ENCODE measurements at regions not wholly inside any gene's neighbourhood (a gene's known extent, or its start where the extent isn't known, plus 50 kb on each side); places are given as distances from the start of the nearest gene placed in this dataset.

DNA sequence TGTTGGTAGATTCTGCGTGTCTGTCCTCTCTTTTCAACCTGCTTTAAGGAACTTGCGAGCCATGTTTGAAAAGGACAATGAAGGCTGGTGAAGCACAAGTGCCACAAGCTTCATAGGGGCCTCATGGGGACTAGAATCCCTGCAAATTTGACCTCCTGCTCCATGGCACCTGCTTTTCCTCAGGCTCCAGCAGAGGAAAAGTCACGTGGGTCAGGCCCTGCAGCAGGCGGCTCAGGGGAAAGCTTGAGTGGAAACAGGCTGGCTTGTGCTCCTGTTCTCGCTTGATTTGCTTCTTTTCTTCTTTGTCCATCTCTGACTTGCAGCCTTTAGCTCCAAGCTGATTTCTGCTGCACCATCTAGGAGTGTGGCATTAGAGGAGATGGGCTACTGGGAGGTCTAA is 187.6 kb upstream of the MAST4 start:
- H3K4me1 Mint-ChIP-seq, result no peaks in the 10 kb centered on the region
- peaks cover 4% of the 10 kb centered on the region for H3K27me3 Mint-ChIP-seq
- no peaks in the 10 kb centered on the region for H3K36me3 Mint-ChIP-seq

DNA sequence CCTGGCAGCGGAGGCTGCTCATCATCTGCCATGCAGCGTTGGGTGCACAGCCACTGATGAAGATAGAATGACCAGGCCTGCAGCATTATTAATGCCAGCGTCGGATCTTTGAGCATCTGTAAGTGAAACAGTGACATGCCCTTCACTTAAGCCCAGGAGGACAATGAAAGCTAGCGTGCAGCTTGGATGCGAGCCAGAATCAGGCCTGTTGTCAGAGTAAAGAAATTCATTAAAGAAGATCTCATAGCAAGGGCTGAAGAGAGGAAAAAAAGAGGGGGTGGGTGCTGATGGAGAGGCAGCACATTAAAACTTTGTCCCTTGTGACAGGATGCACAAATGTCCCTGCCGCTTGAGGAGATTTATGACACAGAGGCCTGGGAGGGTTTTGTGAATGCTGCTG is 186.1 kb upstream of the MAST4 start:
- Mint-ChIP-seq H3K36me3 (no peaks in the 10 kb centered on the region), H3K27me3 (peaks cover 4% of the 10 kb centered on the region), H3K4me3 (no peak overlapping the region), H3K4me1 (no peaks in the 10 kb centered on the region), H3K27ac (no peak overlapping the region), H3K9me3 (no peaks in the 10 kb centered on the region)

More for the DNA sequence above, 187.6 kb upstream of the MAST4 start:
- Mint-ChIP-seq H3K9me3 (no peaks in the 10 kb centered on the region), H3K27ac (no peak overlapping the region), H3K4me3 (no peak overlapping the region)

- Mint-ChIP-seq H3K4me3 (no peak overlapping the region), H3K36me3 (no peaks in the 10 kb centered on the region), H3K27ac (no peak overlapping the region), H3K27me3 (peaks cover 2% of the 10 kb centered on the region), H3K4me1 (no peaks in the 10 kb centered on the region), H3K9me3 (no peaks in the 10 kb centered on the region)
Observed at GRCh38 chr5:66411701-66412100, 184.5 kb upstream of the MAST4 start.

- no peaks in the 10 kb centered on the region for H3K4me1 Mint-ChIP-seq
- H3K9me3 Mint-ChIP-seq, result no peaks in the 10 kb centered on the region
- H3K4me3 Mint-ChIP-seq, result no peak overlapping the region
- H3K27me3 Mint-ChIP-seq, result no peaks in the 10 kb centered on the region
- no peak overlapping the region for H3K27ac Mint-ChIP-seq
- H3K36me3 Mint-ChIP-seq, result no peaks in the 10 kb centered on the region
Observed at GRCh38 chr5:66413931-66414330, 182.3 kb upstream of the MAST4 start.

DNA sequence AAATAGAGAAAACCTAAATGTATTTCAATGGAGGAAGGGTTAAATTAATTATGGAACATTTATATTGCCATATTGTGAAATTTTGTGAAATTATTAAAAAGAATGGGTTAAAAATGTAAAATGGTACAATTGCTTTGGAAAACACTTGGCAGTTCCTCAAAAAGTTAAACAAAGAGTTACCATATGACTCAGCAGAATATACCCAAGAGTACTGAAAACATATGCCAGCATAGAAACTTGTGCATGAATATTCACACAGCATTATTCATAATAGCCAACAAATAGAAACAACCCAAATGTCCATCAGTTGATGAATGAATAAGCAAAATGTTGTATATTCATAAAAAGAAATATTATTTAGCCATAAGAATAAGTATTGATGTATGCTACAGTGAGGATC is 181.0 kb upstream of the MAST4 start:
- H3K4me3 Mint-ChIP-seq, result no peak overlapping the region
- no peaks in the 10 kb centered on the region for H3K4me1 Mint-ChIP-seq
- H3K27ac Mint-ChIP-seq, result no peak overlapping the region

DNA sequence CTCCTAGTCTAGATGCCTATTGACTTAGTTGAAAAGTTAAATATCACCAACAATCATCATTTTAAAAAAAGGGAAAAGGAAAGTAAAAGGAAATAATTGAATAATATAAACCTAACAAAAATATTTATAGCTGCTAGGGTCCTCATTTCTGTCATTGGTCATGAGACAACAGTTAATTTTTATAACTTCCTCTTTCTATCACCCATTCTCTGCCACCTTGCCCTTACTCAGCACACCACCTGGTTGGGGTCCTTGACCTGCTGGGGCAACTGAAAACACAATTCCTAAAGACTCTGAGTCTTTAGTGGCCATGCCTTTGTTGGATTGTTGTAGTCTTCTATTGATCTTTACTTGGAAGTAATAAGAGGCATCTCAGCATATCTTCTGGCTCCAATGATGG is 179.5 kb upstream of the MAST4 start:
- Mint-ChIP-seq H3K4me3 (no peak overlapping the region), H3K9me3 (no peaks in the 10 kb centered on the region), H3K27me3 (peaks cover 7% of the 10 kb centered on the region), H3K27ac (no peak overlapping the region), H3K36me3 (no peaks in the 10 kb centered on the region), H3K4me1 (no peaks in the 10 kb centered on the region)

More for the DNA sequence above, 181.0 kb upstream of the MAST4 start:
- no peaks in the 10 kb centered on the region for H3K9me3 Mint-ChIP-seq
- no peaks in the 10 kb centered on the region for H3K36me3 Mint-ChIP-seq
- no peaks in the 10 kb centered on the region for H3K27me3 Mint-ChIP-seq

- H3K27me3 Mint-ChIP-seq, result peaks cover 8% of the 10 kb centered on the region
- H3K27ac Mint-ChIP-seq, result no peak overlapping the region
- H3K4me1 Mint-ChIP-seq, result no peaks in the 10 kb centered on the region
- no peaks in the 10 kb centered on the region for H3K36me3 Mint-ChIP-seq
- peaks cover 4% of the 10 kb centered on the region for H3K9me3 Mint-ChIP-seq
- no peak overlapping the region for H3K4me3 Mint-ChIP-seq
Observed at GRCh38 chr5:66417781-66418180, 178.4 kb upstream of the MAST4 start.

GRCh38 chr5:66423484-66423883 is 172.7 kb upstream of the MAST4 start:
- Mint-ChIP-seq H3K27me3 (peaks cover 8% of the 10 kb centered on the region), H3K4me1 (no peaks in the 10 kb centered on the region), H3K4me3 (no peak overlapping the region), H3K27ac (no peak overlapping the region), H3K36me3 (no peaks in the 10 kb centered on the region), H3K9me3 (peaks cover 11% of the 10 kb centered on the region)

DNA sequence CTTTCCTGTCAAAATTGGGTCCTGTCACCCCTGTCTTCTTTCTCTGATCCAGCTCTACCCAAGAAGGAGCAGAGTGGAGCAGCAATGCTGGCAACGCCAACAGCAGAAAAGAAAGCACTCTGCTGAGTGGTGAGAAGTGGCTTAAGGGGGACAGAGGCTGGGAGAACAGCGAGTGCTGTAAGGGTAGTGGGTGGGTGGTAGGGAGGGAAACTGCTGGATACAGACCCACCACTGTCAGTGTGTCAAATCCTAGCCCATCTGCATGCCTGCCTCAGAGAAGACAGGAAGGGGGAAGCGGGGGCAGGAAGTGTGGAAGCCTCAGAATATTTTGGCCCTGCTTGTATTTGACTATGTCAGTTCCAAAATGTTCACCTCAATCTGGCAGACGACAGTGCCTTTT is 170.4 kb upstream of the MAST4 start:
- Mint-ChIP-seq H3K4me3 (no peak overlapping the region), H3K36me3 (no peaks in the 10 kb centered on the region), H3K4me1 (no peaks in the 10 kb centered on the region), H3K27me3 (peaks cover 15% of the 10 kb centered on the region), H3K27ac (no peak overlapping the region), H3K9me3 (peaks cover 11% of the 10 kb centered on the region)

GRCh38 chr5:66426259-66427138 is 169.7 kb upstream of the MAST4 start:
- Mint-ChIP-seq H3K4me1 (no peaks in the 10 kb centered on the region), H3K27me3 (peaks cover 12% of the 10 kb centered on the region), H3K27ac (no peak overlapping the region), H3K4me3 (no peak overlapping the region), H3K9me3 (peaks cover 11% of the 10 kb centered on the region), H3K36me3 (no peaks in the 10 kb centered on the region)

GRCh38 chr5:66427139-66427442 is 169.1 kb upstream of the MAST4 start:
- no peak overlapping the region for H3K27ac Mint-ChIP-seq
- H3K4me1 Mint-ChIP-seq, result no peaks in the 10 kb centered on the region
- H3K9me3 Mint-ChIP-seq, result peaks cover 11% of the 10 kb centered on the region
- no peak overlapping the region for H3K4me3 Mint-ChIP-seq
- no peaks in the 10 kb centered on the region for H3K36me3 Mint-ChIP-seq
- H3K27me3 Mint-ChIP-seq, result peaks cover 10% of the 10 kb centered on the region

GRCh38 chr5:66436721-66437120 is 159.5 kb upstream of the MAST4 start:
- Mint-ChIP-seq H3K4me3 (no peak overlapping the region), H3K36me3 (no peaks in the 10 kb centered on the region), H3K4me1 (no peaks in the 10 kb centered on the region), H3K27me3 (peaks cover 3% of the 10 kb centered on the region), H3K9me3 (no peaks in the 10 kb centered on the region), H3K27ac (no peak overlapping the region)

DNA sequence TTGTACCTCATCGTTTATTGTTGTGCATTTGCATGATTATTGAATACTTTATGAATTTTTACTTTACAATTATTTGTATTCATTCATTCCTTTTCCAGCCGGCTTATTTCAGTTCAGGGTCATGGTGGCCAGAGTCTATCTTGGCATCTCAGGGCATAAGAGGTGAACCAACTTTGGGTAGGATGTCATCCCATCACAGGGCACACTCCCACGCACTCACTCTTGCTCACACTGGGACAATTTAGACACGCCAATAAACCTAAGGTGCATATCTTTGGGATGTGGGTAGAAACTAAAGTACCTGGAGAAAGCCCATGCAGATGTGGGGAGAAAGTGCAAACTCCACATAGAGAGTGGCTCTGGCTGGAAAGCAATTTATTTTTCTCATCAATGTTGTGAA is 158.1 kb upstream of the MAST4 start:
- Mint-ChIP-seq H3K9me3 (no peaks in the 10 kb centered on the region), H3K27ac (no peak overlapping the region), H3K36me3 (no peaks in the 10 kb centered on the region), H3K4me1 (no peaks in the 10 kb centered on the region), H3K27me3 (peaks cover 3% of the 10 kb centered on the region), H3K4me3 (no peak overlapping the region)

- peaks cover 3% of the 10 kb centered on the region for H3K27me3 Mint-ChIP-seq
Observed at GRCh38 chr5:66438696-66439095, 157.5 kb upstream of the MAST4 start.

DNA sequence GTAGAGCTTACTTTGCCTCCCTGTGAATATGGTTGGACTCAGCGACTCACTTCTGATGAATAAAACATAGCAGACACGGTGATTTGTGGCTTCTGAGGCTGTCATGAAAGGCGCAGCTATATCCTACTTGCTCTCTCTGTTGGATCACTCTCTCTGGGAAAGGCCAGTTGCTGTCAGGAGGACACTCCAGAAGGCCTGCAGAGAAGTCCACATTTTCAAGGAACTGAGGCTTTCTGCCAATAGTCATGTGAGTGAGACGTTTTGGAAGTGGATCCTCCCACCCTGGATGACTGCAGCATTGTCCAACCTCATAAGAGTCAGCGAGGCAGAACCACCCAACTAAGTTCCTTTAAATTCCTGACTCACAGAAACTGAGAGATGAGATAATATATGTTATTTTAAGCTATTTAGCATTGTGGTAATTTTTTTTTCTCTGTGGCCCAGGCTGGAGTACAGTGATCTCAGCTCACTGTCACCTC is 156.0 kb upstream of the MAST4 start:
- Mint-ChIP-seq H3K36me3 (no peaks in the 10 kb centered on the region), H3K27ac (no peak overlapping the region), H3K27me3 (peaks cover 3% of the 10 kb centered on the region), H3K4me3 (no peak overlapping the region), H3K9me3 (no peaks in the 10 kb centered on the region), H3K4me1 (no peaks in the 10 kb centered on the region)

More at GRCh38 chr5:66438696-66439095, 157.5 kb upstream of the MAST4 start:
- Mint-ChIP-seq H3K27ac (no peak overlapping the region), H3K4me1 (no peaks in the 10 kb centered on the region), H3K9me3 (no peaks in the 10 kb centered on the region), H3K36me3 (no peaks in the 10 kb centered on the region), H3K4me3 (no peak overlapping the region)

- peaks cover 3% of the 10 kb centered on the region for H3K27me3 Mint-ChIP-seq
- no peak overlapping the region for H3K4me3 Mint-ChIP-seq
- H3K9me3 Mint-ChIP-seq, result no peaks in the 10 kb centered on the region
- no peaks in the 10 kb centered on the region for H3K36me3 Mint-ChIP-seq
- H3K27ac Mint-ChIP-seq, result no peak overlapping the region
- no peaks in the 10 kb centered on the region for H3K4me1 Mint-ChIP-seq
Observed at GRCh38 chr5:66441351-66441750, 154.8 kb upstream of the MAST4 start.
